Skeletal muscle tissue (tissue), 3 donors: ENCODE measurements at regions not wholly inside any gene's neighbourhood (a gene's known extent, or its start where the extent isn't known, plus 50 kb on each side); places are given as distances from the start of the nearest gene placed in this dataset.
"Not testable (repeated sequence)": the region's sequence is repeated elsewhere in the genome, so short reads cannot be mapped to it uniquely, and the experiment has no call there.

Experiments
- H3K27ac ChIP-seq: one replicate; pipeline ENCODE4 v1.7.0; 2013; ENCODE audit warnings: mild to moderate bottlenecking, low read depth, low read length, inconsistent platforms
- H3K27me3 ChIP-seq, 3 donors: one replicate each; pipeline ENCODE4 v1.7.0; 2013; ENCODE audit warnings: low read length in 3 of 3; ENCODE audit not compliant: control insufficient read depth in 3 of 3, insufficient read depth in 3 of 3
- H3K36me3 ChIP-seq, 3 donors: one replicate each; pipeline ENCODE4 v1.7.0; 2013; ENCODE audit warnings: low read length in 3 of 3; ENCODE audit not compliant: control insufficient read depth in 3 of 3, insufficient read depth in 3 of 3
- H3K4me1 ChIP-seq, 3 donors: one replicate each; pipeline ENCODE4 v1.7.0; 2013; ENCODE audit warnings: low read length in 3 of 3, mild to moderate bottlenecking in 3 of 3; ENCODE audit not compliant: control insufficient read depth in 3 of 3, insufficient read depth in 3 of 3
- H3K4me3 ChIP-seq, 3 donors: one replicate each; pipeline ENCODE4 v1.7.0; 2013; ENCODE audit warnings: low read length in 3 of 3
- H3K9ac ChIP-seq, 3 donors: one replicate each; pipeline ENCODE4 v1.7.0; 2013; ENCODE audit warnings: low read length in 3 of 3, mild to moderate bottlenecking in 3 of 3, moderate library complexity in 2 of 3, low read depth in 1 of 3
- H3K9me3 ChIP-seq, 3 donors: one replicate each; pipeline ENCODE4 v1.7.0; 2013; ENCODE audit warnings: low read length in 3 of 3; ENCODE audit not compliant: control insufficient read depth in 3 of 3
- donor health status: Osteomylitis.

- peaks cover 26 to 30% (median 26%) of the 10 kb centered on the region in 3 donors for H3K4me1 ChIP-seq
- peak overlapping the region in 1 of 3 donors; percentile 30 for H3K9ac ChIP-seq
- no peaks in the 10 kb centered on the region for H3K27me3 ChIP-seq
- no peaks in the 10 kb centered on the region for H3K9me3 ChIP-seq
- H3K36me3 ChIP-seq: no peaks in the 10 kb centered on the region
- no peak overlapping the region for H3K27ac ChIP-seq
- H3K4me3 ChIP-seq: no peak overlapping the region
These were observed 100.2 kb upstream of the IPO9 start for GRCh38 chr1:201728731-201729130.

- Histone ChIP-seq H3K27ac (no peak overlapping the region), H3K27me3 (no peaks in the 10 kb centered on the region), H3K36me3 (no peaks in the 10 kb centered on the region), H3K9ac (no peak overlapping the region), H3K4me3 (no peak overlapping the region), H3K4me1 (peaks cover 16 to 25% (median 21%) of the 10 kb centered on the region in 3 donors), H3K9me3 (no peaks in the 10 kb centered on the region)
These were observed 98.9 kb upstream of the IPO9 start for GRCh38 chr1:201729973-201730608.

GRCh38 chr1:201730611-201731010, 98.3 kb upstream of the IPO9 start:
- H3K27me3 ChIP-seq: no peaks in the 10 kb centered on the region
- H3K9me3 ChIP-seq: no peaks in the 10 kb centered on the region
- no peak overlapping the region for H3K27ac ChIP-seq
- H3K9ac ChIP-seq: no peak overlapping the region
- no peak overlapping the region for H3K4me3 ChIP-seq
- peaks cover 17 to 29% (median 25%) of the 10 kb centered on the region in 3 donors for H3K4me1 ChIP-seq
- no peaks in the 10 kb centered on the region for H3K36me3 ChIP-seq

- Histone ChIP-seq H3K9me3 (no peaks in the 10 kb centered on the region), H3K27me3 (no peaks in the 10 kb centered on the region), H3K9ac (no peak overlapping the region), H3K4me1 (peaks cover 20 to 34% (median 29%) of the 10 kb centered on the region in 3 donors), H3K4me3 (no peak overlapping the region), H3K36me3 (no peaks in the 10 kb centered on the region), H3K27ac (no peak overlapping the region)
These were observed 97.8 kb upstream of the IPO9 start for GRCh38 chr1:201731142-201731541.

- H3K4me1 ChIP-seq: peaks cover 24 to 38% (median 33%) of the 10 kb centered on the region in 3 donors
- H3K27me3 ChIP-seq: no peaks in the 10 kb centered on the region
- H3K27ac ChIP-seq: no peak overlapping the region
- no peaks in the 10 kb centered on the region for H3K9me3 ChIP-seq
- no peak overlapping the region for H3K9ac ChIP-seq
- H3K4me3 ChIP-seq: no peak overlapping the region
- H3K36me3 ChIP-seq: no peaks in the 10 kb centered on the region
These were observed 97.4 kb upstream of the IPO9 start for GRCh38 chr1:201731592-201731991.

- Histone ChIP-seq H3K4me3 (no peak overlapping the region), H3K9ac (no peak overlapping the region), H3K9me3 (no peaks in the 10 kb centered on the region), H3K27ac (no peak overlapping the region), H3K4me1 (peaks cover 32 to 46% (median 39%) of the 10 kb centered on the region in 3 donors), H3K36me3 (no peaks in the 10 kb centered on the region), H3K27me3 (no peaks in the 10 kb centered on the region)
These were observed 96.6 kb upstream of the IPO9 start for GRCh38 chr1:201732351-201732750.

GRCh38 chr1:201734221-201734620, 94.7 kb upstream of the IPO9 start:
- H3K27me3 ChIP-seq, H3K4me3 ChIP-seq, H3K9me3 ChIP-seq, H3K36me3 ChIP-seq, H3K9ac ChIP-seq, H3K27ac ChIP-seq: not testable (repeated sequence)
- H3K4me1 ChIP-seq: peaks cover 50 to 64% (median 54%) of the 10 kb centered on the region in 3 donors

- Histone ChIP-seq H3K9me3 (no peaks in the 10 kb centered on the region), H3K9ac (no peak overlapping the region), H3K4me3 (no peak overlapping the region), H3K4me1 (peaks cover 54 to 67% (median 58%) of the 10 kb centered on the region in 3 donors), H3K27me3 (peaks cover 4 to 9% (median 5%) of the 10 kb centered on the region in 3 donors), H3K36me3 (no peaks in the 10 kb centered on the region), H3K27ac (no peak overlapping the region)
These were observed 94.2 kb upstream of the IPO9 start for GRCh38 chr1:201734786-201735185.

GRCh38 chr1:201736707-201737320, 92.1 kb upstream of the IPO9 start:
- H3K9ac ChIP-seq: no peak overlapping the region
- peak overlapping the region; percentile 56 for H3K27ac ChIP-seq
- H3K4me3 ChIP-seq: no peak overlapping the region
- peaks cover 4 to 11% (median 5%) of the 10 kb centered on the region in 3 donors for H3K27me3 ChIP-seq
- peaks cover 40 to 53% (median 50%) of the 10 kb centered on the region in 3 donors for H3K4me1 ChIP-seq
- no peaks in the 10 kb centered on the region for H3K9me3 ChIP-seq
- no peaks in the 10 kb centered on the region for H3K36me3 ChIP-seq

- no peak overlapping the region for H3K4me3 ChIP-seq
- no peaks in the 10 kb centered on the region for H3K9me3 ChIP-seq
- H3K9ac ChIP-seq: peak overlapping the region in 1 of 3 donors; percentile 33
- peak overlapping the region; percentile 56 for H3K27ac ChIP-seq
- no peaks in the 10 kb centered on the region for H3K36me3 ChIP-seq
- H3K4me1 ChIP-seq: peaks cover 40 to 53% (median 50%) of the 10 kb centered on the region in 3 donors
- H3K27me3 ChIP-seq: peaks cover 4 to 12% (median 5%) of the 10 kb centered on the region in 3 donors
These were observed 91.5 kb upstream of the IPO9 start for GRCh38 chr1:201737352-201738060.
